GM15510 (cell line): ENCODE measurements at regions not wholly inside any gene's neighbourhood (a gene's known extent, or its start where the extent isn't known, plus 50 kb on each side); places are given as distances from the start of the nearest gene placed in this dataset.

Source experiments
- POLR2A ChIP-seq: IDR thresholded peaks from 3 replicates; pipeline ENCODE4 v1.6.1; 2011; ENCODE audit warnings: borderline replicate concordance; ENCODE audit not compliant: insufficient read length; ENCODE audit errors: extremely low read depth

GRCh38 chr21:24097181-24097580, 1510.1 kb downstream of the MRPL39 start:
- no peak for TF ChIP-seq POLR2A

- TF ChIP-seq POLR2A: no peak
These were observed 1510.6 kb downstream of the MRPL39 start for GRCh38 chr21:24096651-24097050.

- no peak for TF ChIP-seq POLR2A
These were observed 1514.2 kb downstream of the MRPL39 start for GRCh38 chr21:24093032-24093431.

GRCh38 chr21:24076179-24076578, 1531.1 kb downstream of the MRPL39 start:
- no peak for TF ChIP-seq POLR2A

- TF ChIP-seq POLR2A: no peak
These were observed 1551.6 kb downstream of the MRPL39 start for GRCh38 chr21:24055696-24056095.

- no peak for TF ChIP-seq POLR2A
These were observed 1557.0 kb downstream of the MRPL39 start for GRCh38 chr21:24050231-24050630.

DNA sequence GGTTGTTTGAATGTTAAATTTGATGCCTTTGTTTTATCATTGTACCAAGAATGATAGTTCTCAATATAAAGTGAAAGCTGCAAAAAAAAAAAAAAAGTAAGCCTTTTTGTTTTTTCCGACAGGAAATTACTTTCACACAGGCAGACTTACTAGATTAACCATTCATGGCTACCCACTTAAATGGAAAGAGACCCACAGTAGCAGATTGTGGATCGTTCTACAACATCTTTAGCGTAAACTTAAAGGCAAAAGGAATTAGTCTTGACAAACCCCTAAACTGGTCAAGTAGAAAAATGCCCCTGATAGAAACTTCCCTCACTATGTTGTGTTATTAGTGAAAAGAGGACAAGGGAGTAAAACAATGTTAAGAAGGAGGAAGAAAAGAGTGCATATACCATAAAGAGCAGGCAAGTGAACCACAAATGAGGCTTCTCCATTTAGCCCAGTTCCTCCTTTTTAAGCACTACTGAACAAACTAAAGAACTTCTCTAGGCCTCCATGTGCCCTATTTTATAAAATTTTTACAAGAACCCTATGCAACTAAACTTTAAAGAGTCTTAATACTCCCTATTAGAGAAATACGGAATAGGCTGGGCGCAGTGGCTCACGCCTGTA, 1560.3 kb downstream of the MRPL39 start:
- TF ChIP-seq POLR2A: no peak

DNA sequence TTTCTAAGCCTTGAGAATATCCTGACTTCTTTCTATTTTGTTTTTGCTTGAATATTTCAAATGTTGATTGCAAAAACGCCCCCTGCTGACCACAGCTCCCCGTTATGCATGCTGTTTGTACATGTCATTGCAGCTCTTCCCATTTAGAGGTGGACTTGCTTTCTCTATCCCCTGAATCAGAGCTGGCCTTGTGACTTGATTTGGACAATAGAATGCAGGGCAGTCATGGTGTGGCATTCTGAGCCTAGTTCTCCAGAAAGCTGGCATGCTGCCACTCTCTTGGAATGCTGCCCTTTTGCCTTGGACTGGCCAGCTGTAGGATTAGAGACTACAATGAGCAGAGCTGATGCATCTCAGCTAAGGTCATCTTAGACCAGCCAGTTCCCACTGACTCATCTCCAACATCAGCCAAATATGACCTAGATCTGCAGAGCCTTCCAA, 1561.5 kb downstream of the MRPL39 start:
- no peak for TF ChIP-seq POLR2A

DNA sequence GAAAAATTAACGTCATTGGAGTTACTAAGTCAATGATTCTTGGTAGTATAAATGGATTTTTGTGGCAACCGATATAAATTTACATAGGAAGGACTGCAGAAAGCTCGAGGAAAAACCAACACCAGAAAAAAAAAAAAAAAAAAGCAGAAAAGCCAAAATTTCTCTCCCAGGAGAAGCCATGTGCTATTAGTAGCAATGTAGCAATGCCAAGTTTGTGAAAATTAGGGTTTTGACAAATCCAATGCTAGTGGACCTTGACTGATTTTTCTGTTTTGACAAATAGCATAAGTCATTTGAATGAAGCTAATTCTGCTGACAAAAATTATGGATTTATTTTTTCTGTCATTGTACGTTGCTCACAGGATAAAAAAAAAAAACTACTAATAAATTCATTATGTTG, 1561.9 kb downstream of the MRPL39 start:
- no peak for TF ChIP-seq POLR2A

DNA sequence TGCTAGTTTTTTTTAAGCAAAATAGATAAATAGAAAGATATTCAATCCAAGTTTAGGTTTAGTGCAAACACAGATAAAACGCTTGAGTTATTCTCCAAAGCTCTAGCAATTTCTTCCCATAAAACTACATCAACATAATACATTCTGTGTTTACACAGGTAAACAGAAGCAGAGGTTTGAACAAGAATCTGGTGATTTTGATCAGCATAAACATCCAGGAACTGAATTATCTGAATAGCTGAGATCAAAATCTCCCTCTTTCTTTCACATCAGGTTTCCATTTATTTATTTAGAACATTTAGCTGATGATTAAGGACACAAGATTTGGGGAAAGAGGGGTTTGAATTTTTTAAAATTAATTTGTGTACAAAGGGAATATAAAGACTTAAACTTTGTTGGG, 1564.6 kb downstream of the MRPL39 start:
- TF ChIP-seq POLR2A: no peak

DNA sequence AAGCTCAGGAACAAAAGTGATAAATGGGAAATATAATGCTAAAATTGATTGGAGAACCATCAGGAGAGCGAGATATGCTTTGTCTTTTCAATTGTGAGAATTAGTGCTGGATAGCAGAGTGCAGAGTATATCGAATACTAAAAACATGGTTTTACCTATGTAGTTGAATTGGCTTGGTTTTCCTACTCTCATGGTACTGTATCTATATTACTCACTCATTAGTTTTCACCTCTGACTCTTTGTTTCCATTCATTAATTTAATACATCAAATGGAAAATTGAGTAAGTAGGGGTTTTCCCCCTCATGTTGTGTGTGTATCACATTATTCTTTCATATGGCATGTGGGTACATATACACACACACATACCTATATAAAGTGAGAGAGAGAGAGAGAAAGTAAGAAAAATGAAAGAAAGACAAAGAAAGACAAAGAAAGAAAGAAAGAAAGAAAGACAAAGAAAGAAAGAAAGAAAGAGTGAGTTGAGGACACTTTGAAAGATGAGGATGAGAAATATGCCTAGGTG, 1574.5 kb downstream of the MRPL39 start:
- no peak for TF ChIP-seq POLR2A

DNA sequence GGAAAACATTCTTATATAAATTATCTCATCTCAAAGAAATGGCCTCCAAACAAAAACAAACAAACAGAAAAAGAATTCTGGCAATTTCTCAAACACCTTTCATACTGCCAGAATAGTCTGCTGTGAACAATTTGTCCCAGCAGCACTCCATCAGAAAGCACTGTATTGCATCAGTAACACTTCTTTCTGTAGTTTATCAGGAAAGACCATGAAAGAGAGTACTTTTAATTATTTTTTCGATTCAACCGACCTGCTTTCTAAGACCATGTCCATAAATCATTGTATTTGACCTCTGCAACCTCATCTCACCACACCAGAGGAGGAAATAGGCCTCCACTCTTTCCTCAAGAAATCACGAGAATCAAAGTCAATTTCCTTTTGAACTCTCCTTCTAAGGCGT, 1579.9 kb downstream of the MRPL39 start:
- TF ChIP-seq POLR2A: no peak

- no peak for TF ChIP-seq POLR2A
These were observed 1582.2 kb downstream of the MRPL39 start for GRCh38 chr21:24025101-24025500.

DNA sequence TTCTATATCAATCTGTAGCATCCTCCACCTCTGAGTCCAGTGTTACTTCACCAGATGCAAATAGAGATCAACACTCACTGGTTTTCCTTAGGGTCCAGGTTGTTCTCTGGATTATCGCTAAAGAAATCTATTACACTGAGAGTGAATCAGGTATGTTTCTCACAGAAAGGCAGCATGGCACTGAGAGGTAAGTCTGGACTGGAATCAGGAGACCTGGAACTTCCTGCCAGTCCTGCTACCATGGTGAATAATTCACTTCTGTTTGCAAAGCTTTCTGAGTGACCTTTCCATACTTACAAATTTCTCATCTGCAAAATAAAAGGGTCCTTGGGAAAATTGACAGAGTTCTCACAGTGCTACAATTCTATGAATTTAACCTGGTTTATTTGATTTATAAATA, 1583.3 kb downstream of the MRPL39 start:
- no peak for TF ChIP-seq POLR2A

GRCh38 chr21:24023402-24023801, 1583.9 kb downstream of the MRPL39 start:
- TF ChIP-seq POLR2A: no peak

DNA sequence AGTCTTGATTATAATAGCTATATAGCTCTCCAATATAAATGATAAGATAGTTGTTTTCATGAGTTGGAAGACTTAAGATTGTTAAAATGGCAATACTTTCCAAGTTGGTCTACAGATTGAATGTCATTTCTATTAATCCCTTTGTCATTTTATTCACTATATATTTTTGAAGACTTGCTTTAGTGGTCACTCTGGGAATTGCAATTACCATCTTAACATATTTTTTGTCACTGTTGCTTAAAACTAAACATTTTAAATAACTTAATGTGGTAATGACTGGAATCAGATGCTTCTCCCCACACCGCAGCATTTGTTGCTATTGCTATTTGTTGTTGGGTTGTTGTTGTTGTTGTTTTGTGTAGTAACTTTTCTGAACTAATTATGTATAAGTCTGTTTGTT, 1592.9 kb downstream of the MRPL39 start:
- TF ChIP-seq POLR2A: no peak

DNA sequence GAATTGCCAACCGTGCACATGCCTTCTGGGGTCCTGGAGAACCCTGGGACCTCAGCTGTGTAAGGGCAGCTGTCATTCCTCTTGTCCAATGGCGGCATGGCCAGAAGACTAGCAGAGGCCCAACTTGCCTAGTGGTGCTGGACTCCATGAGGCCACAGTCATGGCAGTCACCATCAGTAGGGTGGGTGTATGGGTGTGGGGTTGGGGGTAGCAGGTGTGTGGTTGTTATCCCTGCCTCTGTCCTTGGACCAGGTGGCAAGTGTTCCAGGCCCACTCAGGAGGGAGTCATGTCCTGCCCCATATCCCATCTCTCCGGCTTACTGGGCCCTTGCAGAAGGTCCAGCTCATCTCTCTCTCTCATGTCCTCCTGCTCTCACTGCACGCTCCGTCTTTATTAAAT, 1596.2 kb downstream of the MRPL39 start:
- no peak for TF ChIP-seq POLR2A

GRCh38 chr21:24007592-24007991, 1599.7 kb downstream of the MRPL39 start:
- no peak for TF ChIP-seq POLR2A

GRCh38 chr21:23986987-23987386, 1620.3 kb downstream of the MRPL39 start:
- TF ChIP-seq POLR2A: no peak
